GM21528 (cell line): ENCODE measurements at regions not wholly inside any gene's neighbourhood (a gene's known extent, or its start where the extent isn't known, plus 50 kb on each side); places are given as distances from the start of the nearest gene placed in this dataset.
"Not testable (repeated sequence)": the region's sequence is repeated elsewhere in the genome, so short reads cannot be mapped to it uniquely, and the experiment has no call there.

Experiments
- ATAC-seq: cut with Tn5 transposase; IDR thresholded peaks from one replicate; pipeline ENCODE4 v1.9.1; 2021; ENCODE audit warnings: mild to moderate bottlenecking, moderate library complexity; ENCODE audit not compliant: unreplicated experiment, low FRiP score

DNA sequence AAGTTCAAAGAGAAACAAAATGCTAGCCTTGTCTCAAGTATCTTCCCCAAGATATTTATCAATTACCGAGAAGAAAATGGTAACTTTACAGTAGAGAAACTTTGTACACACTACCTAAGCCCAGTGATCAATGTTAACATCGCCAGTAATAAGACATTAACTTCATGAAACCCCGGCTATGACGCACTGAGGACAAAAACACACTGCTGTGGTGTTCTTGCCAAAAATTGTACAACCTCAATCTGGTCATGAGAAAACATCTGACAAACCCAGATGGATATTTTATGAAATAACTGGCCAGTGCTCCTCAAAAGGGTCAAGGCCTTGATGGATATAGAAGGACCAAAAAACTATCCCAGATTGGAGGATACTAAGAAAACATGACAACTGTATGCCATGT, 85.5 kb upstream of the DTNBP1 start:
- no peak for ATAC-seq

DNA sequence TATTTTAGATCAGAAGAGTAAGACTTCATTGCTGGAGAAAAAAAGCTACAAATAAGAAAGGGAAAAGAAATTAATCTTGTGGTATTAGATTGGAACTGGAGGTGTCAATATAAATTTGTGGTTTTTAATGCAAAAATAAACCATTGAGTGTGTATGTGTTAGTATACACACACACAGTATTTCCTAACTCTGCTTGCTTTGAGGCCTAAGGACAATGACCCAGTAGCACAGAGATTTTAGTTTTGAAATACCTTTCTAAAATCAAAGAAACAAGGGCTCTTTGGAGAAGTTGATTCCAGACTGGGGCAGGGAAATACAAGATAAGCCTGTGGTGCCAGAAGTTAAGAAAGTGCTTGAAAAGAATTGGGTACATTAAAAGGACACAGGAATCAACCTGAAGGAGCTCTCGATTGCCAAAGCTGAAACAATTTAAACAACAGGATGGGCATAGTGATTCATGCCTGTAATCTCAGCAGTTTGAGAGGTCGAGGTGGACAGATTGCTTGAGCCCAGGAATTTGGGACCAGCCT, 84.6 kb upstream of the DTNBP1 start:
- no peak for ATAC-seq

DNA sequence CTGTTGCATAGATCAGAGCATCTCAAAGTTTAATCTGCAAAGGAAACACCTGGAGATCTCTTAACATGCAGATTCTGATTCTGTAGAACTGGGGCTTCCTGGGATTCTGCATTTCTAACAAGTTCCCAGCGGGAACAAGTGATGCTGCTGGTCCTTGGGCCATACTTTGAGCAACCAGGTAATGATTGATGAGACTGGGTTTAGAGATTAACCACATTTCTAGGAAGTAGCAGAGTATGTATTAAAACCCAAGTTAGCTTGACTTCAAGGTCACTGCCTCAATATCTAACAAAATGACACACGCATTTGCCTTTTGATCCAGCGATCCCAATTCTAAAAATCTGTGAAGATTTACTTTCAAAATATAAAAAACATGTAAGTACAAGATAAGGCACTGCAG, 83.0 kb upstream of the DTNBP1 start:
- no peak for ATAC-seq

DNA sequence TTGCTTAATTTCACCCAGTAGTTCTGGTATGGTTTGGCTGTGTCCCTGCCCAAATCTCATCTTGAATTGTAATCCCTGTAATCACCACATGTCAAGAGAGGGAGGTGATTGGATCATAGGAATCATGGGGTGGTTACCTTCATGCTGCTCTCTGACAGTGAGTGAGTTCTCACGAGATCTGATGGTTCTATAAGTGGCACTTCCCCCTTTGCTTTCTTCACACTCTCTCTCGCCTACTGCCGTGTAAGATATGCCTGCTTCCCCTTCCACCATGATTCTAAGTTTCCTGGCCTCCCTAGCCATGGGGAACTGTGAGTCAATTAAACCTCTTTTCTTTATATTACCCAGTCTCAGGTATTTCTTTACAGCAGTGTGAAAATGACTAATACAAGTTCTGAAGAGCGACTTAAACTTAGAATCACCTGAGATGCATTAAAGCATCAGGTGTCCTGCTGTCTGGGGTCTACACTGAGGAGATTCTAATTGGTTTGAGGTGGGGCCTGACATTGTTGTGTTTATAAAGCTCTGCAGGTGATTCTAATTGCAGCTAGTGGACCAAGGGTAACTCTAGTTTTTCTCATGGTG, 82.1 kb upstream of the DTNBP1 start:
- ATAC-seq, result no peak

DNA sequence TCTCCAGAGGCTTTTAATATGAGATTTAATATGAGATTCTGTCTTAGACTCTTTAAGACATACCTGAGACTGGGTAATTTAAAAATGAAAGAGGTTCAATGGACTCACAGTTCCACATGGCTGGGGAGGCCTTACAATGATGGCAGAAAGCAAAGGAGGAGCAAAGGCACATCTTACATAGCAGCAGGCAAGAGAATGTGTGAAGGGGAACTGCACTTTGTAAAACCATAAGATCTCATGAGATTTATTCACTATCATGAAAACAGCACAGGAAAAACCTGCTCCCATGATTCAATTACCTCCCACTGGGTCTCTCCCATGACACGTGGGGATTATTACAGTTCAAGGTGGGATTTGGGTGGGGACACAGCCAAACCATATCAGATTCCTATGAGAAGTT, 79.2 kb upstream of the DTNBP1 start:
- not testable (repeated sequence) for ATAC-seq

DNA sequence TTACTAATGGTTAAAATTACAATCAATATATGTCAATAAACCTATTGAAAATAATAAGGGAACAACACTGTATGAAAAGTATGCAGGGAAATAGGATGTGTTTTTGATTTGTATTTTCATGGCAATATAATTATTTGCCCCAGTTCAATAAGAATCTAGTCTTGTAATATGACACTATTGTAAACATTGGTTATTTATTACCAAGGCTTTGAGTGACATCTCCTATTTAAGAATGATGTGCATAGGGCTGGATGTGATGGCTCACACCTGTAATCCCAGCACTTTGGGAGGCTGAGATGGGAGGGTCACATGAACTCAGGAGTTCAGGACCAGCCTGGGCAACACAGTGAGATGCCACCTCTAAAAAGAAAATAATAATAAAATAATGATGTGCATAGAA, 78.6 kb upstream of the DTNBP1 start:
- ATAC-seq, result no peak

DNA sequence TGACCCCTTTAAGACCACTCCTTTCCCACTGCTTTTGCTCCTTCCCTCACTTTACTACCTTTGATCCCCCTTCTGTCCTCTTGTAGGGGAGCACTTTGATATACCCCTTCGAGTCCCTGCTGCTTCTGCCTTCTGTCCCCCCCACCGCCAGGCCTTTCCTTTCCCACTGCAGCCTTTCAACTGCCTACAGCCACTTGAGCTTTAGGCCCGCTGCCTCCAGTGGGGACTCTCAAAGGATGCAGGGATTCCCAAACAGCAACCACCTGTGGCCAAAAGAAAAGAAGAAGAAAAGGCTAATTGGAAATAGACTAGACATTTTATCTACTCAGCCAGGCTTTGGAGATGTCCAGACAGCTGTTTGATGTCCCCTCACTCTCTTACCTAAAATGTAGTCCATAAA, 77.0 kb upstream of the DTNBP1 start:
- no peak for ATAC-seq

DNA sequence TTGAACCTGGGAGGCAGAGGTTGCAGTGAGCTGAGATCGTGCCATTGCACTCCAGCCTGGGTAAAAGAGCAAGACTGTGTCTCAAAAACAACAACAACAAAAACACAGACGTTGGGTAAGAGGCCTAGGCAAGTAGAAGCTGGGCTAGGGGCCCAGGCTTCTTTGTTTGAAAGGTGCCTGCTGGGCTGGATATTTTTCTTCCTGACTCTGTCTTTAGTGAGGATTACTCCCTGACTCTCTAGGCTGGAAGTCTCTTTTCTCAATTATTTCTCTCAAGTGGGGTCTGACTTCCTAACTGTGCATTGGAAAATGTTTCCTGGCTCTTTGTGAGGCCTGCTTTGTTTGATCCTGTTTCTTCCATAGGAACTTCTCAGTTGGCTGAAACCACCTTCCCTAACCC, 76.5 kb upstream of the DTNBP1 start:
- no peak for ATAC-seq

DNA sequence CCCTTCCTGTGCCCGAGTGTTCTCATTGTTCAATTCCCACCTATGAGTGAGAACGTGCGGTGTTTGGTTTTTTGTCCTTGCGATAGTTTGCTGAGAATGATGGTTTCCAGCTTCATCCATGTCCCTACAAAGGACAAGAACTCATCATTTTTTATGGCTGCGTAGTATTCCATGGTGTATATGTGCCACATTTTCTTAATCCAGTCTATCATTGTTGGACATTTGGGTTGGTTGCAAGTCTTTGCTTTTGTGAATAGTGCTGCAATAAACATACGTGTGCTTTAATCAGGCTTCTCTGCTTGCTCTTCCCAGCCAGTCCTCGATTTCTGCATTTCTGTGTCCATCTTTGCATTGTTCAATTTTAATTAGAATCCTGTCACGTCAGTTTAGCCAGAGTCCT, 75.4 kb upstream of the DTNBP1 start:
- not testable (repeated sequence) for ATAC-seq

DNA sequence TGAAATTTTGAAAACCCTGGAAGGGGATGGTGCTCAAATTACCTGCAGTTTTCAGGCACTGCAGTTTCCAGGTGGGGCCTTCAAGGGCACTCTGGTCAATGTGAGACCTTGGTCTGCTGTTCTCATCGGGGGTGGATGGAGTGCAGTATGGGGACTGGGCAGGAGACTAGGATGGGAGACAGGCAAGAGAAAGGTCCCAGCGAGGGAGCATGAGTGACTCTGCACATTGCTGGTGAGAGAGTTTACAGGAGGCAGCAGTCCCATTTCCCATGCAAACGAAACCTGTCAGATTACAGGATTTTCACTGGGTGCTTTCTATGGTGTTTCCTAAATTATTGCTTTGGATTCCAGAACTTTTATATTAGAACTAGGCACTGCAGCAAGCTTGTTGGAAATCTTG, 73.5 kb upstream of the DTNBP1 start:
- ATAC-seq, result no peak

DNA sequence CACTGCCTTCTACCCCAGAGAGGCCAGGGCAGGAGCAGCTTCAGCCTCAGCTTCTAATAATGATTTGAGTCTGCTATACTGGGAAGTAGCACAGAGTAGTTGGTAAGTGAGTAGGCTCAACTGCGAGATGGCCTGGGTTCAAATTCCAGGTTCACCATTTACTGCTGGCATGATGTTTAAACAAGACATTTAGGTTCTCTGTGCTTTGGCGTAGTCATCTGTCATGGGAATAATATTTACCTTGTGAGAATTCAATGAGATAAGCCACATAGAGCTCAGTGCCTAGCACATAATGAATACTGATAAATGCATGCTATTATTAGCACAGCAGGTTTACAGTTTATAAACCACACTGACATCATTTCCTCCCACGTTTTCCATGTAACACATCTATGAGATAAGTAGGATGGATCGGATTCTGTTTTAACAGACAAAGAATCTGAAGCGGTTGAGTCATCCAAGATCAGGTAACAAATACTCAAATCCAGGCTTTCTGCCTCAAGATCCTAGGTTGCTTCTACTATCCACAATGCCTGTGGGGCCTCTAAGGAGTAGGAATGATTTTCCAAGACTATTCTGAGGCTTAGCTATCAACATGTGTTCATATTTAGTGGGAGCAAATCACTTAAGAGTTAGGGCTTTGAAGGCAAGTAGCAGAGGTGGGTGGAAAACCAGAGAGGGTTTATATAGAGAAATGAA, 72.9 kb upstream of the DTNBP1 start:
- no peak for ATAC-seq

DNA sequence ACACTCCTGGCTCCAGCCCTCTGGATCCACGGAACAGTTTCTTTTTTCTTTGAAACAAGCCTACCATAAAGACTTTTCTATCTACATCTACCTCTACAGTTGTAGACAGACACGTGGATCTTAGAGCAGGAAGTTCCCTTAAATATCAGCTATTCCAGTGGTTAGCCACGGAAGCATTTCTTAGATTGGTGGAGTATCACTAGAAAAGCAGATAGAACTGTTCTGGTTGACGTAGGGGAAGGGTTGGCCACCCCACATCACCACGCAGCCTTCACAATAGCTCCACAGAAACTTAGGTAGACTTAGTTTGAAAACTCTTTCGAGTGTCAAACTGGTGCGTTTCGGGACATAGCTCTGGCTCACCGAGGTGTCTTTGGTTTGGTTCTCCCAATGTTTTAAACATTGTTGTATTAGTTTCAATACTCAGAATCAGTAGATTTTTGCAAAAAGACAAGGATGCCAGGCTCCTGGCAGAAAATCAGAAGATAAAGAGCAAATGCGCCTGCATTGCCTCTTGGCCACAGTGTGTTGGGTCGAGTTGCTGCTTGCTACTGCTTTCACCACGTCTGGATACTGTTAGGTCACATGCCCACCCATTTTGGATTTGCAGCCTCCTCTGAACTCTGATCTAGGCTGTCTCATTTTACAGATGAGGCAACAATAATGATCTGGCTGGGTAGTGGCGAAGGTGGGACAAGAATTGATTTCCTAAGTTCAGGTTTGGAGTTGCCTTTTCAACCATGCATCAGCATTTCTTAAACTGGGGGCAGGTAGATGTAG, 71.5 kb upstream of the DTNBP1 start:
- no peak for ATAC-seq

DNA sequence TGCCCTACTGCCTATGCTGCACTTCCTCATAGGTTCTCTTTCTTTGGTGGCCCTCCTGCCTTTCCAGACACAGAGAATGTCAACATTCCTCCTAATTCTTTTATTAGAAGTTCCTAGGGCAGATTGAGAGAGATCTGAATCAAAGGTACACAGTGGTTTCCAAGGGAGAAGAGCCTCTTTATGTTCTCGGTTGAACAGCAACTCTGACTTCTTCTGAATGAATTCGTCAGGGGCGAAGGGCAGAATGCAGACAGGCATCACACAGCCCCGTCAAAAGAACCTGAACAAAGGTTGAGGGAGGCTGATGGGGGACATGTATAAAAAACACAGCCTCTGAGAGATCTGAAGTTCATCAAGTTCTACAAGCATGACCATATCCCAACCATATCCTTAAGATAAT, 68.1 kb upstream of the DTNBP1 start:
- ATAC-seq, result no peak

DNA sequence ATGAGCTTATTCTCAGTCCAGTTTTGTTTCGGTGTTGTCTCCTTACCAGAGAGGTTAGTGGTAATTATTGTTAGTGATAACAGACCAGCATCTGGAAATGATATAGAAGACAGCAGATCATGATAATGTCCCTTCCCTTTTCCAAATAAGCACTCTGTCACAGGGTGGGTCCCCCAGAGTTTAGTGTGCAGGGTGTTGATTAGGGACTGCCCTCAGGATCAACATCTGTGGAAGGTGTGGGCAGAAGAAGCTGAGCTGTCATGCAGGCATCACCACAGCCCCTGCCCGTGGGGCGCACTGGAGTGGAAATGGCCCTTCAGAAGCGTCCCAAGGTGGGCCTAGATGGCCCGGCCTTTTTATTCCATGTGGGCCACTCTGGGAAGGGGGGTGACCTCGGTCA, 67.6 kb upstream of the DTNBP1 start:
- ATAC-seq, result no peak

DNA sequence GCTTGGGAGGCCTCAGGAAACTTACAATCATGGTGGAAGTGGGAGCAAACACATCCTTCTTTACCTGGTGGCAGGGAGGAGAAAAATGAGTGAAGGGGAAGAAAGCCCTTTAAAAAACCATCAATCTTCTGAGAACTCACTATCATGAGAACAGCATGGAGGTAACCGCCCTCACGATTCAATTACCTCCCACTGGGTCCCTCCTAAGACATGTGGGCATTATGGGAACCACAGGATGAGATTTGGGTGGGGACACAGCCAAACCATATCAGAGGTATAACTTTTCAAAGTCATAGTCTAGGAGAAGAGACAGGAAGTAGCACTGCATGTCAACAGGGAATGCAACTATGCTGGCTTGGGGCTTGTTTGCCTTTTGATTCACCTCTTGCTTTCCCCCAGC, 59.9 kb upstream of the DTNBP1 start:
- no peak for ATAC-seq

DNA sequence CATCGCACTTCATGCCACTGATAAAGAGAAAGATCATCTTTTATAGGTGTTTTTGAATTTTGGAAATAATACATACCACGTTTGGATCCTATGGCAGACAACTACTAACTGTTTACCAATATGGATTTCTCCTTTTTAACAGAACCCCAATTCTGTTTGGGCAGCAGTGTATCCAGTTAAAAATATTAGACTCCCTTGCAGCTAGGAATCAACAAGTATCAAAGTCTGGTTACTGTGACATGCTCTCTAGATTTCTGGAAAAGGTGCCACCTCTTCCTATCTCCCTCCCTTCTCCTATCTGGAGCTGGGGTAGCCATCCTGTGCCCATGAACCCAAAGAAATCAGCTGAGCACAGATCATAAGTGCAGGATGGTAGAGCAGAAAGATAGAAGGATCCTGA, 54.1 kb upstream of the DTNBP1 start:
- no peak for ATAC-seq

DNA sequence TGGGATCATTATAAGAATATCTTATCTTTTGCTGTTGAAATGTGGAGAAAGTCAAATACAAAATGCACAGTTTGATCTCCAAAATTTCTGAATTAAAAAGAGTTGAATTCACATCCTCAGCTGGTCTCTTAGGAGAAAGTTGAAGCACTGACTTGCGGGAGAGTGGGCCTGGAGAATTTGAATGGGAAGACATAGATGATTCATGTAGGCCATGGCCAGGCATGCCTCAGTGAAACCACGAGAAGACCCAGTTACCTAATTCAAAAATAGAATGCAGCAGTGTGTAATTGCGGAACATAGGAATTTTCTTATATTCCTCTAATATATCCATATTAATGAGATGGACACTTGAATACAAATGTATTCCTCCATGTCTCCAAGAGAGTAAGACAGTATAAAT, 53.0 kb upstream of the DTNBP1 start:
- ATAC-seq, result no peak

DNA sequence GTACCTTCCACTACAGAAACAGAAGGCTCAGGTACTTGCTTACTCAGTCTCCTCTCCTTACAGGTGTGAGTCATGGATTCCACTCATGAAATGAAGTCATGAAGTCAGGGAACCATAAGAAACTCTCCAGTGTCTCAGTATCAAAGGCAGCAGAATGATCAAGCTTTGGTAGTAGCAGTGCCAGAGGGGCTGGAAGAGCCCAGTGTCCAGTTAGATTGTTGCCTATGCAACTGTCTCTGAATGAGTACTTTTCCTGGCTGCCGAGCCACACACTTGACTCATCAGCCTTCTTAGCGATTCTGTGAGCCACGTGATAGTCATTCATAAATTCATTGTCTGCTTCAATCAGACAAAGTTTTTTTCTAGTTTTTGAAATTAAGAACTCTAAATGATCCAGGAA, 52.2 kb upstream of the DTNBP1 start:
- no peak for ATAC-seq

DNA sequence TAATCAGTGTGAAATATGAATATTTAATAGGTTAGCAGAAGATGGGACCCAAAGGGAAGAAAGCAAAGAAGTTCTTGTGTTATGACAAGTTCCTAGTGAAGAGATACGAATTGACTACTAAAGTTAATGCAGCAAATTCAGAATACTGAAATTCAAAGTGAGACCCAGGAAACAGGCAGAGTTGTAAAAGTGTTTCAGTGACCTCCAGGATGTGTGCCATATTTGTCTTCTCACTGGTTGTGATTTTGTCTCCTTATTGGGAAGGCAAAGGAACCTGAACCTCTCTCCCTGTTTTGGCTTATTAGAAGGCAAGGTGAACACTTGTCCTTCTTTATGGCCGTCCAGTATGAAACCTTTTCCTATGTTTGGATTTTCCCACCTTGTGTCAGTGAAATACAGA, 51.8 kb upstream of the DTNBP1 start:
- no peak for ATAC-seq

DNA sequence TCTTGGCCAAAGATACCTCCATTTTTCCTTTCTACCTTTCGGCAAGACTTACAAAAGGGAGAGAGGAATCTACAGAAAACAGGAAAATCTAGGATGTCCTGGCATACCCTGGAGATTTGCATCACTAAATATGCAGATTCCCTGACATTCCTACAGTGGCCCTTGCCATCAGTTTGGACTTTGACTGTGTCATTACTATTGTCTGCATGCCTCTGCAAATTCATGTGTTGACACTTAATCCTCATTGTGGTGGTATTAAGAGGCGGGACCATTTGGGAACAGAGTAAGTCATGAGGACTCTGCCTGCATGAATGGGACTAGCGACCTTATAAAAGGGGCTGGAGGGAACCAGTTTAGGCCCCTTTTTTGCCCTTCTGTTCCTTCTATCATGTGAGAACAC, 50.5 kb upstream of the DTNBP1 start:
- ATAC-seq, result no peak

DNA sequence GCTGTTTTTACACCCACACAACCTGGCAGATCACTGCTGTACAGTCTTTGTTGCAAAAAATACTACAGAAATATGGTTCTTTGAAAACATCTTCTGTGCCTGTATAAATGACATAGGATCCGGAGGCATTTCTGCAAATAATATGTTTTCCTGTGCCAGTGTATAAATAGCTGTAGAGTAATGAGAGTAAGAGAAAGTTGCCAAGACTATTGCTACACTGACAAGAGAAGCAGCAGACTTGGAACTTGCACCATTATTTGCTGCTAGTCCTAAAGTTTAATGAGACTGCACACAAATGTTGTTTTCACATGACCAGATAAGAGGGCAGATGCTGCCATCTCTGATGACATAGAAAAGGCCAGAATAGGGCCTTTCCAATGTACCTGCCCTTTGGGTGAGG, 50.0 kb upstream of the DTNBP1 start:
- no peak for ATAC-seq
